Tibial nerve (tissue), 4 donors: ENCODE measurements at regions not wholly inside any gene's neighbourhood (a gene's known extent, or its start where the extent isn't known, plus 50 kb on each side); places are given as distances from the start of the nearest gene placed in this dataset.

ENCODE experiments used
- EP300 ChIP-seq, 2 donors: sonication (generic); formaldehyde crosslinking; IDR thresholded peaks; one replicate each; pipeline ENCODE4 v1.6.1; 2017; ENCODE audit warnings: antibody characterized with exemption in 2 of 2, mild to moderate bottlenecking in 1 of 2
- TF ChIP-seq, protein P1 (sequence below), 5 experiments: fragments of 200-600 bp in 3 of 5; fragments of 450-650 bp in 2 of 5; sonication (generic) in 3 of 5; IDR thresholded peaks; one replicate each; pipeline ENCODE4 v1.5.1; 2016 to 2019; ENCODE audit warnings: antibody characterized with exemption in 5 of 5, mild to moderate bottlenecking in 3 of 5, moderate library complexity in 2 of 5

DNA sequence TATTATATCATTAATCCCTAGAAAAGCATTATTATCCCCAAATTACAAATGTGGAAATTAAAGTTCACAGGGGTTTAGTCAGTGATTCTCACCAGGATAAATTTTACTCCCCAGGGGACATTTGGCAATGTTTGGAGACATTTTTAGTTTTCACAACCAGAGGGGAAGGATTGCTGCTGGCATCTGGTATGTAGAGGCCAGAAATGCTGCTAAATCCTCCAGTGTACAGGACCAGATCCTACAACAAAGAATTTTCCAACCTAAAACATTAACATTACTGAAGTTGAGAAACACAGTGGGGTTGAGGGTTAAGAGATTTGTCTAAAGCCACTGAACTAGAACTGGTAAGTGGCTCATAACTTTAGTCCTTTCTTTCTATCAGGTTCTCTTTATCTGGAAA is 162.0 kb upstream of the SYT6 start:
- no peak for TF ChIP-seq EP300 (IDR thresholded peaks at IDR 0.05)
- TF ChIP-seq, protein P1, sequence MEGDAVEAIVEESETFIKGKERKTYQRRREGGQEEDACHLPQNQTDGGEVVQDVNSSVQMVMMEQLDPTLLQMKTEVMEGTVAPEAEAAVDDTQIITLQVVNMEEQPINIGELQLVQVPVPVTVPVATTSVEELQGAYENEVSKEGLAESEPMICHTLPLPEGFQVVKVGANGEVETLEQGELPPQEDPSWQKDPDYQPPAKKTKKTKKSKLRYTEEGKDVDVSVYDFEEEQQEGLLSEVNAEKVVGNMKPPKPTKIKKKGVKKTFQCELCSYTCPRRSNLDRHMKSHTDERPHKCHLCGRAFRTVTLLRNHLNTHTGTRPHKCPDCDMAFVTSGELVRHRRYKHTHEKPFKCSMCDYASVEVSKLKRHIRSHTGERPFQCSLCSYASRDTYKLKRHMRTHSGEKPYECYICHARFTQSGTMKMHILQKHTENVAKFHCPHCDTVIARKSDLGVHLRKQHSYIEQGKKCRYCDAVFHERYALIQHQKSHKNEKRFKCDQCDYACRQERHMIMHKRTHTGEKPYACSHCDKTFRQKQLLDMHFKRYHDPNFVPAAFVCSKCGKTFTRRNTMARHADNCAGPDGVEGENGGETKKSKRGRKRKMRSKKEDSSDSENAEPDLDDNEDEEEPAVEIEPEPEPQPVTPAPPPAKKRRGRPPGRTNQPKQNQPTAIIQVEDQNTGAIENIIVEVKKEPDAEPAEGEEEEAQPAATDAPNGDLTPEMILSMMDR (IDR thresholded peaks at IDR 0.05), result no peak
